SK-N-SH treated with all-trans-retinoic acid at 6 μM for 48 hours (cell line): ENCODE measurements at regions not wholly inside any gene's neighbourhood (a gene's known extent, or its start where the extent isn't known, plus 50 kb on each side); places are given as distances from the start of the nearest gene placed in this dataset.

ENCODE experiments used
- CREB5 ChIP-seq: fragments of 250-450 bp; sonication (Bioruptor Pico); IDR thresholded peaks from 2 replicates; pipeline ENCODE4 v1.5.1; 2020; ENCODE audit warnings: low read depth, mild to moderate bottlenecking, moderate library complexity
- OSR1 ChIP-seq: fragments of 250-450 bp; sonication (Bioruptor Pico); IDR thresholded peaks from 2 replicates; pipeline ENCODE4 v1.8.0; 2022; ENCODE audit warnings: moderate library complexity, mild to moderate bottlenecking, inconsistent platforms
- RARB ChIP-seq: fragments of 250-450 bp; sonication (Bioruptor Pico); IDR thresholded peaks from 2 replicates; pipeline ENCODE4 v1.8.0; 2021; ENCODE audit warnings: mild to moderate bottlenecking, moderate library complexity
- SNAI2 ChIP-seq: fragments of 250-450 bp; sonication (Bioruptor Pico); IDR thresholded peaks from 2 replicates; pipeline ENCODE4 v1.5.0; 2020; ENCODE audit warnings: mild to moderate bottlenecking, moderate library complexity
- ZFP3 ChIP-seq: fragments of 250-450 bp; sonication (Bioruptor Pico); IDR thresholded peaks from 2 replicates; pipeline ENCODE4 v1.5.0; 2020; ENCODE audit warnings: mild to moderate bottlenecking, moderate library complexity
- ZFP30 ChIP-seq: fragments of 450-650 bp; formaldehyde crosslinking; IDR thresholded peaks from 2 replicates; pipeline ENCODE4 v1.5.0; 2022; ENCODE audit warnings: mild to moderate bottlenecking, moderate library complexity

GRCh38 chr12:105699209-105699608, 368.7 kb downstream of the C12orf75 start:
- no peak for TF ChIP-seq ZFP30 (CRISPR knock-in tag)
- TF ChIP-seq ZFP3 (CRISPR knock-in tag), result no peak
- no peak for TF ChIP-seq CREB5 (CRISPR knock-in tag)
- TF ChIP-seq RARB (CRISPR knock-in tag), result no peak
- no peak for TF ChIP-seq SNAI2 (CRISPR knock-in tag)
- TF ChIP-seq OSR1 (CRISPR knock-in tag), result no peak
